ENCODE measurements at regions not wholly inside any gene's neighbourhood (a gene's known extent, or its start where the extent isn't known, plus 50 kb on each side); places are given as distances from the start of the nearest gene placed in this dataset.
"Not testable (repeated sequence)": the region's sequence is repeated elsewhere in the genome, so short reads cannot be mapped to it uniquely, and the experiment has no call there.

GRCh38 chr6:164378330-164378729, 931.1 kb downstream of the C6orf118 start:
- DNase-seq (ENCODE audit: low spot score) = no peak

GRCh38 chr6:164377348-164377918, 932.0 kb downstream of the C6orf118 start:
- no peak for DNase-seq (ENCODE audit: low spot score)

- no peak for DNase-seq (ENCODE audit: low spot score)
Observed at GRCh38 chr6:164370773-164371172, 938.6 kb downstream of the C6orf118 start.

DNA sequence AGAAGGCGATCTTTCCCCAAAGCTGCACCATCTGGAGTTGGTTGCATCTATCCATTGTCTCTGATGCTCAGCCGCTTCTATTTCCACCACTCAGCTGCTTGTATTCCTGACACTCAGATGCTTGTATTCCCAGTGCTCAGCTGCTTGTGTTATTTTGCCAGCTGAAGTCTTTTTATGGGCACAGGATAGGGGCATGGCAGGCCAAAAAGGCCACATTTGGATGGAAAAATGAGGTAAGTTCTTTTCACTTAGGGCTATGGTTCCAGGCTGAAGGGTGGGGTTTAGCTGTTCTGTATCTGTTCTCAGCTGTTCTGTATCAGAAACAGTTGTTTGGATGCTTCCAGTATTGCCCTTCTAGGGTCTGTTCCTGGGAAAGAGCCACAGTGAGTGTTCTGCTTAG, 944.9 kb downstream of the QKI start:
- DNase-seq (ENCODE audit: low spot score) = no peak

DNA sequence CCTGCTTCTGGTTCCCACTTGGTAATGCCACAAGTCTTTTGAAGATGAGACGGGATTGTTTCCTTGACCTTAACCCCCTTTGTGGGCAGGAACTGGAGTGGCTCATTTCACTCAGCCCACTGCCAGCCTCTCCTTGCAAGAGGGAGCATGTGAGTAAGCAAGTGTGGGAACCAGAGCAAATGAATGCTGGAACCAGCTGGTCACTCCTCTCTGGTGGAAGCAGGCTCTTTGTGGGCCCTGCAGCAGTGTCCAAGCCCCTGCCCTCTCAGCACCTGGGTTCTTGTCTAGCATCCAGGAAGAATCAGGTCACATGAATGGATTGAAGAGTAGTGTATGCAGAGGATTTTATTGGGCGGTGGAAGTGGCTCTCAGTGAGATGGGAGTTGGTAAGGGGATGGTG, 944.5 kb downstream of the QKI start:
- DNase-seq (ENCODE audit: low spot score) = no peak

GRCh38 chr6:164356814-164357213, 942.3 kb downstream of the QKI start:
- no peak for DNase-seq (ENCODE audit: low spot score)

- no peak for DNase-seq (ENCODE audit: low spot score)
Observed at GRCh38 chr6:164347455-164347854, 932.9 kb downstream of the QKI start.

- DNase-seq (ENCODE audit: low spot score) = no peak
Observed at GRCh38 chr6:164346631-164347030, 932.1 kb downstream of the QKI start.

GRCh38 chr6:164345806-164346496, 931.4 kb downstream of the QKI start:
- no peak for DNase-seq (ENCODE audit: low spot score)

DNA sequence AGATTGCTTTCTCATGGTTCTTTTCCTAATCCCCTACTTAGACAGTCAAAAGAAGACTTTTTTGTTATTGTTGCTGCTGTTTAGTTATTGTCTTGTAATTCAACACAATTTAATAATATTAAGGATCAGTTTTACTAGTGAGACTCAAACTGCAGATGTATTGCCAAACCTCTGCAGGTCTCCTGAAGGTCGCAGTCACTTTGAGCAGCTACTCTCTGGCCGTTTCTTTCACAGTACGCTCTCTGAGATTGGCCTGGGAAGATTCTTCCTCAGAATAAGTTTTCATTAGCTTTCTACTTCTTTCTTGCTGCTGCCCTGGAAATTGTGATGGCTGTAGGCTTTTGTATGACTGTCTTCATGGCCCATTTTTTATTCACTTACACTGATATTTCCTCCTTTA, 930.8 kb downstream of the QKI start:
- no peak for DNase-seq (ENCODE audit: low spot score)

- DNase-seq (ENCODE audit: low spot score) = no peak
Observed at GRCh38 chr6:164344801-164345291, 930.3 kb downstream of the QKI start.

DNA sequence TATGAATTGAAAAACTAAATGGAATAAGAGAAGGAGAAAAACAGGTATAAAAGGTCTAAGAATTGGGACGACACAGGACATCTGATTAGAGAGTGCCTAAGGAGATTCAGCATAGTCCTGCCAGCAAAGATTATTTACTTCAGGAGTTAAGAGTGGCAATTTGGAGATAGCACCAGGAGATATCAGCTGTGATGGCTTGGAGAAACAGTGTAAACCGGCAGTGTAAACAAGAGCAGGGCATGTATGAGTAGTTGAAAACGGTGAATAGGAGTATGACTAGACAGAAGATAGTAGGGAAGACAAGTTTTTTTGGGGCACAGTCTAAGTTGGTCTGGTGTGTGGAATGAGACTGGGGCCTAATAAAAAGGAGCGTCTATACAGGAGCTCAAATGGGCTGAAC, 924.9 kb downstream of the QKI start:
- not testable (repeated sequence) for DNase-seq (ENCODE audit: low spot score)

GRCh38 chr6:164337925-164338397, 923.4 kb downstream of the QKI start:
- DNase-seq (ENCODE audit: low spot score) = no peak

GRCh38 chr6:164337024-164337924, 922.8 kb downstream of the QKI start:
- DNase-seq (ENCODE audit: low spot score) = no peak

DNA sequence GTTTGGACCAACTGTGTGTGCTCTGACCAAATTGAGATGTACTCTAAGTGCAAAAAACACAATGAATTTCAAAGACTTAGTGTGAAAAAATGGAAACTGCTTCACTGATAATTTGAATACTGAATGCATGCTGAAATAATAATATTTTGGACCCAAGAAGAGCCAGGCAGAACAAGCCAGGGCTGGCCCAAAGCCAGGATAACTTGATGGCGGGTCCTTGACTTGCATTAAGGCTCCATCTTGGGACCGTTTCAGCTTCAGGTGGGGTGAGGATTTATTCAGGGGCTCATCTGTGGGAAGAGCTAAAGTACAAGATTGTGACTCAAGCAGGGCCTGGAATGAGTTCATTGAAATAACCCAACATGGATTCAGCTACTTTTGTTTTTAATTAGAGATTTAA, 921.9 kb downstream of the QKI start:
- no peak for DNase-seq (ENCODE audit: low spot score)

- no peak for DNase-seq (ENCODE audit: low spot score)
Observed at GRCh38 chr6:164331026-164331425, 916.5 kb downstream of the QKI start.

- DNase-seq (ENCODE audit: low spot score) = no peak
Observed at GRCh38 chr6:164325168-164325567, 910.6 kb downstream of the QKI start.

- DNase-seq (ENCODE audit: low spot score) = no peak
Observed at GRCh38 chr6:164322533-164322932, 908.0 kb downstream of the QKI start.

DNA sequence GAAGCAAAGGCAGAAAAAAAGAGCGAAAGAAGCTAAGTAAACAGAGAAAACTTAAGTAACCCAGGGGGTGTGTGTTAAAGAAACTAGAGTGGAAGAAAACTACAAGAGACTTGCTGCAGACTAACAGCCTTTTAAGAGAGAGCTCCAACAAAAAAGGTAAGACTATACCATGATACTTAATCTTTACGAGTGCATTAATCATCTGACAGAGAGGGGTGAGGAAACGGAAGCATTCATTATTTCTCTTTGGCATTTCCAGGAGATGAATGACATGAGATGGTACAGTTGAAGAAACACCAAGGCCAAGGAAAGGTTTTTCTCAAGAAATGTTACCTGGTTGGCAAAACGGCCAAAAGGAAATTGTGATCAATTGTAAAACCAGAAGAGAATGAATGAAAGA, 906.8 kb downstream of the QKI start:
- DNase-seq (ENCODE audit: low spot score) = no peak

- no peak for DNase-seq (ENCODE audit: low spot score)
Observed at GRCh38 chr6:164315376-164315775, 900.9 kb downstream of the QKI start.

- DNase-seq (ENCODE audit: low spot score) = no peak
Observed at GRCh38 chr6:164308339-164308738, 893.8 kb downstream of the QKI start.

- no peak for DNase-seq (ENCODE audit: low spot score)
Observed at GRCh38 chr6:164303102-164303964, 888.8 kb downstream of the QKI start.
